Glomerular visceral epithelial cell (primary cell): ENCODE measurements at regions not wholly inside any gene's neighbourhood (a gene's known extent, or its start where the extent isn't known, plus 50 kb on each side); places are given as distances from the start of the nearest gene placed in this dataset.

Experiments used
- DNase-seq: peaks from one replicate; pipeline ENCODE4 v3.0.0-alpha.2; 2016; ENCODE audit errors: extremely low spot score

DNA sequence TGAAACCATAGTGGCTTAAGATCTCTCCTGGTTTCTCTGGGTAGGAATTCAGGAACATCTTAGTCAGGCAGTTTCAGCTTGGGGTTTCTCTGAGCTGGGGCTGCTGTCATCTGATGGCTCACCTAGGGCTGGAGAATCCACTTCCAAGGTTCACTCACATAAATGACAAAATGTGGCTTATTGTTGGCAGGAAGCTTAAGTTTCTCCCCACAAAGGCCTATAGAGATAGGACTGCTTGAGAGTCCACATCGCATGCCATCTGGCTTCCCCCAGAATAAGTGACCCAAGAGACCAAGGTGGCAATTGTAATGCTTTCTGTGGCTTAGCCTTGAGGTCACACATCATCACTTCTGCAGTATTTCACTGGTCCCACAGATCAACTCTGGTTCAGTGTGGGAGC lies 131.4 kb downstream of the EDN1 start:
- peak; percentile 19 for DNase-seq

GRCh38 chr6:12422848-12423247 lies 132.7 kb downstream of the EDN1 start:
- no peak for DNase-seq

DNA sequence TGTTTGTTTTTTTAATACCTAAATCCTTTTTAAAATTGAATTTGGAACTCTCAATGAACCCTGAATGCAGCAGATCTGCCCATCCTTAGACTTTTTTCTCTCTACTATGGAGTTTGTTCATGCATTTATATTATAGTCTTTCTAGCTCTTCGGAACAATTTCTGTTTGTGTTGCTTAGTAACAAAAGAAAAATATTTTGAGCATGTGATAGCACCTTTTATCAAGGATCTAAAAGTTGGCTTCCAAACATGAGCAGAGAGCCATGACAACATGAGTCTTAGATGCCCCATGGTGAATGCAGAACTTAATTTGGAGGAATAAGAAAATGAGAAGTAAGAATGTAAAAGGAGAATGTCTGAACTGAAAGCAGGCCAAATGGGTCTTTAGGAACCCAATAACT lies 133.7 kb downstream of the EDN1 start:
- no peak for DNase-seq

DNA sequence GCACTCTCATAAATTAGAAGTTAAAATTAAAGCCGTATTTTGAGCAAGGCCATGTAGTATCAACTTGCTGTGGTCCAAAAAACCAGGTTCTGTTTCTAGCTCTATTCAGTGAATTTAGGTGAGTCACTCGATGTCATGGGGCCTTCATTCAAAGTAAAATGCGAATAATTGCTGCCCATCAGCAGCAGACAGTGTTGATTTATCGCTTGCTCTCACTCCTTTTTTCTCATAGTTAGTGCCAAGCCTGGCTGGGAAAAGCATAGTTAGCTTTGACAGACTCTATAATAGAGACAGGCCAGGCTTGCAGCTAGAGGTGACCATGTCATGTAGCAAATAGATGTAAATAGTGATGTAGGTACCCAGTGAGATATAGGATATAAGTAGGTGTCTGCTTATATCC lies 136.0 kb downstream of the EDN1 start:
- DNase-seq = no peak

DNA sequence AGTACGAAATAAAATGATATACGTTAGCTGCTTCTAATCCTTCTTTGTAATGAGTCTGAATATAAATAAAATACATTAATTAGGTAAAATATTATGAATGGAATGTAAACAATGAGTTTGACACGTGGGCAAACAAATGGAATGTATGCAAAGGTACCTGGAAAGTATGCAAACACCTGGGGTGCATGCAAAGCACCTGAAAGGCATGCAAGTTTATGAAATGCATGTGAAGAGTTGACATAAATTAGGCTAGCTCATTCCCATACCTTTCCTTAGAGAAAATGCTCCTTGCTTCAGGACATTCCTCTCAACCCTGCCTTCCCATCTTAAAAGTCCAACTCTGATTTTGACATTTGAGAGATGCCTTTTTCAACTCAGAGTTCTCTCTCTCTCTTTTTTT lies 140.9 kb downstream of the EDN1 start:
- DNase-seq = no peak

- no peak for DNase-seq
Measured at GRCh38 chr6:12436224-12436623, 146.1 kb downstream of the EDN1 start.

GRCh38 chr6:12436683-12437082 lies 146.5 kb downstream of the EDN1 start:
- DNase-seq = no peak

DNA sequence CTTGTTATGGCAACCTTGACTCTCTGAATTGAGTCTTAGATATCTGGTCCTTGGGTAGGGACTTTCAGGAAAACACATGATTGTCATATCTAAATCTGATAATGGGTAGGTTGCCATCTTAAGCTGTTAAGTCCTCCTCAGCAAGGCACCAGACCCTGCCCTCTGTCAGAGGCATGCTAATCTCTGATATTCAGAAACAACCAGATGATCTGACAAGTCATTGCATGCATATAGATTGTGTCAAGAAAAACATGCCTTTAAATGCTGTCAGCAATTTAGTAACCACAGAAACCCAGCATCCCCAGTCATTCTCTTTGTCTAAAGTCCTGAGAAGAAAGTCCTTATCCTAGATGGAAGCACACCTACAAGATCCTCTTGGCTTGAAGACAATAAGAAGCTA lies 149.1 kb downstream of the EDN1 start:
- DNase-seq = no peak

GRCh38 chr6:12440981-12441380 lies 150.8 kb downstream of the EDN1 start:
- DNase-seq = peak; percentile 10

DNA sequence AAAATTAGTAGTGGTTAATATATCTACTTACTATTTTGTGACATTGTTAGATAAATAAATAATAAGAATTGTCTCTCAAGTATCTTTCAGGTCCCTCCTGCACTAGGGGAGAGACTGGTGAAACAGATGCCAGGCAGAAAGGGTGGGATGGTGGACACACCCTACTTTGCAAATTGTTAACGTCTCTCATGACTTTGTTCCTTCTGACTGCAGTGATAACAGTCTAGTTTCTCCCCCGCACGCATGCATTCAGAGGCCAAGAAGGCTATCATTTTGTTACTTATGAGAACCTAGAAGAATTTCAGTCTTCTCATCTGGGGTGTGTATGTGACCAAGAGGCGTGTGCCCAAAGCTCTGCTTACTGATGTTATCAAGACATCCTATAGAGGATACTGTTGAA lies 152.3 kb downstream of the EDN1 start:
- DNase-seq = no peak

- DNase-seq = no peak
Measured at GRCh38 chr6:12446394-12446793, 156.2 kb downstream of the EDN1 start.

DNA sequence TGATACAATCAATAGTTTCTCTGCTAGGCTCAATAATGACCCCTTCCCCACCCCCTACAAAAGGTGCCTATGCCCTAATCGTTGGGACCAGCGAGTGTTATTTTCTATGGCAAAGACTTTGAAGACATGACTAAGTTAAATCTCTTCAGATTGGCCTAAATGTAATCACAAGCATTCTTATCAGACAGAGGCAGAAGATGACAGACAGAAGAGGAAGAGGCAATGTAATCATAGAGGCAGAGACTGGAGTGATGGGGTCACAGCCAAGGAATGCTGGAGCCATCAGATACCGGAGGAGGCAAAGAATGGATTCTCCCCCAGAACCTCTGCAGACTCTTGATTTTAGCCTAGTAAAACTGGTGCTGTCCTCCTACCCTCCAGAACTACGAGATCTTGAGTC lies 159.3 kb downstream of the EDN1 start:
- no peak for DNase-seq

- DNase-seq = peak; percentile 12
Measured at GRCh38 chr6:12450467-12450866, 160.3 kb downstream of the EDN1 start.

- no peak for DNase-seq
Measured at GRCh38 chr6:12456343-12456742, 166.2 kb downstream of the EDN1 start.

DNA sequence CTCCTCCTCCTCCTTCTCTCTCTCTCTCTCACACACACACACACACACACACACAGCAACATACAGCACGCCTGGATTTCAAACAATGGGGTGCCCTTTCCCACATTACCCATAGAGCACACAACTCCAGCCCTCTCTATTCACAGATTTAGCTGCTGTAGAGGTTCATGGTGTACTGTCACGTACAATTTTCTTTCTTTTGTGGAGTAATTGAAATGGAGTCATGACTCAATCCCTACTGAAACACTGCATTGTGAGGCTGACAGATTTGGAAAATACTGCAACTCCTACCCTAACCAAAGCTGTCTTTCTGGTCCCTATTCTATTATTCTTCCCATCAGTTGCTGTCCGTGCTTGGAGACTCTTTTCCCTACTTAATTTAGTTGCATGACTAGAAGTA lies 166.9 kb downstream of the EDN1 start:
- DNase-seq = no peak

GRCh38 chr6:12458558-12458957 lies 168.4 kb downstream of the EDN1 start:
- no peak for DNase-seq

- peak; percentile 40 for DNase-seq
Measured at GRCh38 chr6:12459945-12460661, 169.9 kb downstream of the EDN1 start.

GRCh38 chr6:12467706-12468670 lies 177.8 kb downstream of the EDN1 start:
- no peak for DNase-seq

- peak; percentile 51 for DNase-seq
Measured at GRCh38 chr6:12472601-12473038, 182.5 kb downstream of the EDN1 start.

- DNase-seq = no peak
Measured at GRCh38 chr6:12473494-12473893, 183.3 kb downstream of the EDN1 start.

DNA sequence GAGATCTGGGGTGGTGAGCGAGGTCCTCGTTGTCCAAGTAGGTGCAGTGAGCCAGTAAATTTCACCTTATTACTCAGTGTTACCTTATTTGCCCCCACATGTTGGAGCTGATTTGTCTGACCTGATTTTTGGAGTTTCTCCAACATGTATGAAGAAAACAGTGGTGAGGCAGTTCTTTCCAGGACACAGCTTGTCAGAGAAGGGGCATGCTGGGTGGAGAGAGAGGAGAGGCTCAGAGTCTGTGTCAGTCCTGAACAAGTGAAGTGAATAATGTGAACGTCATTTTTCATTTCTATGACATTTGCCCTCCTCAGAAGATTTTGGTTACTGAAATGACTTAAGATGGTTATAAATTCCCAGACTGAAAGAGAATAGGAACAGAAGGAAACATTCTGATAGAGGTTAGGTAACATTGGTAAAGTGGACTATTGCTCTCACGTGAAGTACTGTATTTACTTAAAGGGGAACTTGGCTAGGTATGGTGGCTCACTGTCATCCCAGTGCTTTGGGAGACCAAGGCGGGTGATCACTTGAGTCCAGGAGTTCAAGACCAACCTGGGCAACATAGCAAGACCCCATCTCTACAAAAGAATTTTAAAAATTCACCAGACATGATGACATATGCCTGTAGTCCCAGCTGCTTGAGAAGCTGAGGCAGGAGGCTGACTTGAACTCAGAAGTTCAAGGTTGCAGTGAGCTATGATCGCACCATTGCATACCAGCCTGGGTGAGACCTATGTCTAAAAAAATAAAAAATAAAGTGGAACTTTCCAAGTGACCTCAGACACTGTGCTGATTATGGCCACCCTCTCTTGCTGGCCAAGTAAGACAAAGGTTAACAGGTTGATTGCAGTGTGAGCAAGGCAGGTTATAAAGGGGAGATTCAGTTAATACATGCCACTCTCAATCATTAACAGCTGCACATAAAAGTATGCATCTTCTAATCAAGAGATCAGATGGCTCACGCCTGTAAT lies 184.3 kb downstream of the EDN1 start:
- DNase-seq = no peak

GRCh38 chr6:12476484-12476883 lies 186.3 kb downstream of the EDN1 start:
- no peak for DNase-seq
